ENCODE measurements at regions not wholly inside any gene's neighbourhood (a gene's known extent, or its start where the extent isn't known, plus 50 kb on each side); places are given as distances from the start of the nearest gene placed in this dataset.
"Not testable (repeated sequence)": the region's sequence is repeated elsewhere in the genome, so short reads cannot be mapped to it uniquely, and the experiment has no call there.

- no peak for DNase-seq (ENCODE audit: low spot score)
Measured at GRCh38 chr6:135707426-135707825, 144.1 kb upstream of the PDE7B start.

- DNase-seq (ENCODE audit: low spot score): no peak
Measured at GRCh38 chr6:135710042-135710441, 141.5 kb upstream of the PDE7B start.

- no peak for DNase-seq (ENCODE audit: low spot score)
Measured at GRCh38 chr6:135722190-135722589, 129.3 kb upstream of the PDE7B start.

GRCh38 chr6:135722679-135723078 lies 128.8 kb upstream of the PDE7B start:
- DNase-seq (ENCODE audit: low spot score): peak; percentile 64

GRCh38 chr6:135728589-135728988 lies 122.9 kb upstream of the PDE7B start:
- DNase-seq (ENCODE audit: low spot score): no peak

- DNase-seq (ENCODE audit: low spot score): no peak
Measured at GRCh38 chr6:135731116-135731515, 120.4 kb upstream of the PDE7B start.

- DNase-seq (ENCODE audit: low spot score): not testable (repeated sequence)
Measured at GRCh38 chr6:135736351-135736750, 115.2 kb upstream of the PDE7B start.

GRCh38 chr6:135738636-135739035 lies 112.9 kb upstream of the PDE7B start:
- no peak for DNase-seq (ENCODE audit: low spot score)

- no peak for DNase-seq (ENCODE audit: low spot score)
Measured at GRCh38 chr6:135739288-135739687, 112.2 kb upstream of the PDE7B start.

GRCh38 chr6:135740580-135740979 lies 110.9 kb upstream of the PDE7B start:
- no peak for DNase-seq (ENCODE audit: low spot score)

GRCh38 chr6:135743476-135743875 lies 108.0 kb upstream of the PDE7B start:
- no peak for DNase-seq (ENCODE audit: low spot score)

- no peak for DNase-seq (ENCODE audit: low spot score)
Measured at GRCh38 chr6:135748189-135748588, 103.3 kb upstream of the PDE7B start.

GRCh38 chr6:135750081-135750480 lies 101.4 kb upstream of the PDE7B start:
- DNase-seq (ENCODE audit: low spot score): no peak

- no peak for DNase-seq (ENCODE audit: low spot score)
Measured at GRCh38 chr6:135753196-135753595, 98.3 kb upstream of the PDE7B start.

- no peak for DNase-seq (ENCODE audit: low spot score)
Measured at GRCh38 chr6:135759831-135760230, 91.7 kb upstream of the PDE7B start.

- DNase-seq (ENCODE audit: low spot score): no peak
Measured at GRCh38 chr6:135774006-135774405, 77.5 kb upstream of the PDE7B start.

GRCh38 chr6:135779213-135779612 lies 72.3 kb upstream of the PDE7B start:
- DNase-seq (ENCODE audit: low spot score): no peak

- DNase-seq (ENCODE audit: low spot score): no peak
Measured at GRCh38 chr6:135780326-135780725, 71.2 kb upstream of the PDE7B start.

- DNase-seq (ENCODE audit: low spot score): no peak
Measured at GRCh38 chr6:135782546-135782945, 69.0 kb upstream of the PDE7B start.

- no peak for DNase-seq (ENCODE audit: low spot score)
Measured at GRCh38 chr6:135784507-135784906, 67.0 kb upstream of the PDE7B start.

- no peak for DNase-seq (ENCODE audit: low spot score)
Measured at GRCh38 chr6:135789375-135790050, 62.0 kb upstream of the PDE7B start.

- no peak for DNase-seq (ENCODE audit: low spot score)
Measured at GRCh38 chr6:135791441-135791840, 60.1 kb upstream of the PDE7B start.

- DNase-seq (ENCODE audit: low spot score): no peak
Measured at GRCh38 chr6:135796643-135797305, 54.7 kb upstream of the PDE7B start.

- DNase-seq (ENCODE audit: low spot score): no peak
Measured at GRCh38 chr6:135797361-135797760, 54.1 kb upstream of the PDE7B start.
